ENCODE measurements at regions not wholly inside any gene's neighbourhood (a gene's known extent, or its start where the extent isn't known, plus 50 kb on each side); places are given as distances from the start of the nearest gene placed in this dataset.

GRCh38 chr10:62554632-62555199, 180.5 kb downstream of the ZNF365 start:
- no peaks in the 10 kb centered on the region for H3K36me3 ChIP-seq
- no peaks in the 10 kb centered on the region for H3K4me1 ChIP-seq
- H3K4me3 ChIP-seq (ENCODE audit: low read depth, low read length), result no peak overlapping the region
- TF ChIP-seq CTCF (IDR thresholded peaks at IDR 0.05; ENCODE audit: low read depth, low read length), result peak; percentile 60
- H3K9me3 ChIP-seq, result no peaks in the 10 kb centered on the region
- H3K27me3 ChIP-seq, result no peaks in the 10 kb centered on the region
- DNase-seq, result peak; percentile 16

DNA sequence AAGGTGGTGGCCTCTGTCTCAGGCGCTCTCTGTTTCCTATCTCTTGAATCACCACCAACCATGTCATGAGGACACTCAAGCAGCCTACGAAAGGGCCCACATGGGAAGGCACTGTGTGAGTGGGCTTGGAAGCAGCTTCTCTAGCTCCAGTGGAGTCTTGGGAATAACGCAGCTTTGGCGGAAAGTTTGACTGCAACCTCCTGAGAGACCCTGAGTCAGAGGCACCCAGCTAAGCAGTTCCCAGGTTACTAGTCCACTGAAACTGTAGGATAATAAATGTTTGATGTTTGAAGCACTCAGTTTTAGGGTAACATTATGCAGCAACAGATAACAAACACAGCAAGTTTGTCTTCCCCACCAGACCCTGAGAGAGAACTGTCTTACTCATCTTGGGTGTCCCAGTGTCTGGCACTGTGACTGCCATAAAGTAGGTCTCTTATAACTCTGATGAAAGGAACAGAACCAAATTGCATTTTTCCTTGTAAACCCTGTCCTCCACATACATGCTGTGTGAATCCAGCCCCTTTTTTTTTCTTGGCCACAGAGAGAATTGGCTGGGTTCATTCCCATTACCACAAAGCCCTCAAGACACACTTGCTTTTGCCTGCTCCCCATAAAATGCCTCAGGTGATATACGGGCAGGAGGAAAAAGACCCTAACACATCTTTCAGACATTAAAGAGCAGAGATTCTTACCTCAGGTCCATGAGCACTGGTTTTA, 185.5 kb downstream of the ZNF365 start:
- DNase-seq, result no peak
- no peaks in the 10 kb centered on the region for H3K4me1 ChIP-seq
- no peak for TF ChIP-seq CTCF (IDR thresholded peaks at IDR 0.05; ENCODE audit: low read depth, low read length)
- no peaks in the 10 kb centered on the region for H3K9me3 ChIP-seq
- no peaks in the 10 kb centered on the region for H3K27me3 ChIP-seq
- no peaks in the 10 kb centered on the region for H3K36me3 ChIP-seq
- no peak overlapping the region for H3K4me3 ChIP-seq (ENCODE audit: low read depth, low read length)

DNA sequence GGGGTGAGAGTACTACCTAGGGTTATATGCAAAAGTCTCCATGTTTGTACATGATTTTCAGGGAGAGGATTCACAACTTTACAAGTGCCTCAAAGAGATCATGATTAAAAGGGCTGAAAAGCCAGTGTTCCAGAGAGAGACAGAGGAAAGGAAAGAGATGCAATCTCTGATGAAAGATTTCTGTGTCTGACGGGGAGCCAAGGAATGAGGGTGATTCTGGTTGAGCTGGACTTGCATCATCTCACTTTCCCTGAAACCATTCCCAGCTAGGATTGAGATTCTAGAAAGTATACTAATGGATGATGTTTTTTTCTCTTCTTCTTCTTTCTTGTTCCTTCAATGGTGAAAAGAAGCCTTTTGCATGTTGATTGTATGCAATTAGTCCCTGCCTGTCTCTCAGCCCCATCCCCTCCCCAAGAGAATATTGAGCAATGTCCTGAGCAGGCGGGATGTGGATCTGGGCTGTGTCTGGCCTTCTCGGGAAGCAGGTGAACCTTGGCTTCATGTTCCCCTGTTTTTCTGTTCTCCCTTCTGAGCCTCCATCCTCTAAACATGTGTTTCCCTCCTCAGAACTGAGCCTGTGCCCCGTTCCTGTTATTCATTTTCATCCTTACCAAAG, 186.1 kb downstream of the ZNF365 start:
- H3K4me3 ChIP-seq (ENCODE audit: low read depth, low read length), result no peak overlapping the region
- H3K36me3 ChIP-seq, result no peaks in the 10 kb centered on the region
- DNase-seq, result no peak
- no peaks in the 10 kb centered on the region for H3K27me3 ChIP-seq
- no peaks in the 10 kb centered on the region for H3K9me3 ChIP-seq
- TF ChIP-seq CTCF (IDR thresholded peaks at IDR 0.05; ENCODE audit: low read depth, low read length), result no peak
- no peaks in the 10 kb centered on the region for H3K4me1 ChIP-seq

- no peak for DNase-seq
- no peak overlapping the region for H3K4me3 ChIP-seq (ENCODE audit: low read depth, low read length)
- TF ChIP-seq CTCF (IDR thresholded peaks at IDR 0.05; ENCODE audit: low read depth, low read length), result no peak
Observed at GRCh38 chr10:62561151-62561550, 187.0 kb downstream of the ZNF365 start.

DNA sequence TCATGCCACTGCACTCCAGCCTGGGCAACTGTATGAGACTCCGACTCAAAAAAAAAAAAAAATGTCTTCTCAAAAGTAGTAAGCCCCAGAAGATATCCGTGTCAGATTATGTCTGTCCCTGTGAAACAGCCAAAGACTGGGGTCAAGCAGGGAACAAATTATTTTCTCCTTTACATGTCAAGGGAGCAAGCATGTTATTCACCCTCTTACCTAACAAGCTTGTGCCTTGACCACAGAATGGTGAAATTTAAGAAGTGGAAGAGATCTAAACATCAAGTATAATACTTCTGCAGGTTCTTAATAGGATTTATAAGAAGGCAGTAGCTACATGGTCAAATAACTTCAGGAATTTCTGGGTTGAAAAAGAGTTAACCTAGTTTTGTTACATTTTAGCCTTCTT, 187.9 kb downstream of the ZNF365 start:
- no peaks in the 10 kb centered on the region for H3K36me3 ChIP-seq
- H3K9me3 ChIP-seq, result no peaks in the 10 kb centered on the region
- no peaks in the 10 kb centered on the region for H3K4me1 ChIP-seq
- TF ChIP-seq CTCF (IDR thresholded peaks at IDR 0.05; ENCODE audit: low read depth, low read length), result no peak
- no peak for DNase-seq
- H3K4me3 ChIP-seq (ENCODE audit: low read depth, low read length), result no peak overlapping the region
- H3K27me3 ChIP-seq, result no peaks in the 10 kb centered on the region

More at GRCh38 chr10:62561151-62561550, 187.0 kb downstream of the ZNF365 start:
- Histone ChIP-seq H3K27me3 (no peaks in the 10 kb centered on the region), H3K36me3 (no peaks in the 10 kb centered on the region), H3K4me1 (no peaks in the 10 kb centered on the region), H3K9me3 (no peaks in the 10 kb centered on the region)

- no peak for TF ChIP-seq CTCF (IDR thresholded peaks at IDR 0.05; ENCODE audit: low read depth, low read length)
- H3K4me1 ChIP-seq, result no peaks in the 10 kb centered on the region
- no peaks in the 10 kb centered on the region for H3K27me3 ChIP-seq
- H3K36me3 ChIP-seq, result no peaks in the 10 kb centered on the region
- H3K4me3 ChIP-seq (ENCODE audit: low read depth, low read length), result no peak overlapping the region
- no peak for DNase-seq
- no peaks in the 10 kb centered on the region for H3K9me3 ChIP-seq
Observed at GRCh38 chr10:62562795-62563194, 188.6 kb downstream of the ZNF365 start.

Measured in BE2C (cell line).